ENCODE measurements at regions not wholly inside any gene's neighbourhood (a gene's known extent, or its start where the extent isn't known, plus 50 kb on each side); places are given as distances from the start of the nearest gene placed in this dataset.

DNA sequence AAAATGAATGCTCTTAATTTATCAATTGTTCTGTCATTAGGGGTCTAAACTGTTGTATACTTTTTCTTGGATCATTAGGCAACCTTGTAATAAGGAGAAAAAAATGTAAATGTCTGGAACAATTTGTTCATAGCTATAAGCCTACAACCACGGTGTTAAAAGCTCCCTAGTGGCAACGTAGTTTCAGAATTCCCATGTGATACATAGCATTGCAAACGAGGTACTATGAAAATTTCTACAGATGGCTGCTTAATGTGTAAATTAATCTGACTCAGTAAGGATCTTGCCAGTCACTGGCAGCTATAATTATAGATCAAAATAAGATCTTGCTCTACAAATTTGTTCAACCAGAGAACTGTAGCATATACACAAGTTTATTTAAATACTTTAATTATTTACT, 304.1 kb upstream of the ADGRL4 start:
- TF ChIP-seq, protein P1, sequence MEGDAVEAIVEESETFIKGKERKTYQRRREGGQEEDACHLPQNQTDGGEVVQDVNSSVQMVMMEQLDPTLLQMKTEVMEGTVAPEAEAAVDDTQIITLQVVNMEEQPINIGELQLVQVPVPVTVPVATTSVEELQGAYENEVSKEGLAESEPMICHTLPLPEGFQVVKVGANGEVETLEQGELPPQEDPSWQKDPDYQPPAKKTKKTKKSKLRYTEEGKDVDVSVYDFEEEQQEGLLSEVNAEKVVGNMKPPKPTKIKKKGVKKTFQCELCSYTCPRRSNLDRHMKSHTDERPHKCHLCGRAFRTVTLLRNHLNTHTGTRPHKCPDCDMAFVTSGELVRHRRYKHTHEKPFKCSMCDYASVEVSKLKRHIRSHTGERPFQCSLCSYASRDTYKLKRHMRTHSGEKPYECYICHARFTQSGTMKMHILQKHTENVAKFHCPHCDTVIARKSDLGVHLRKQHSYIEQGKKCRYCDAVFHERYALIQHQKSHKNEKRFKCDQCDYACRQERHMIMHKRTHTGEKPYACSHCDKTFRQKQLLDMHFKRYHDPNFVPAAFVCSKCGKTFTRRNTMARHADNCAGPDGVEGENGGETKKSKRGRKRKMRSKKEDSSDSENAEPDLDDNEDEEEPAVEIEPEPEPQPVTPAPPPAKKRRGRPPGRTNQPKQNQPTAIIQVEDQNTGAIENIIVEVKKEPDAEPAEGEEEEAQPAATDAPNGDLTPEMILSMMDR (IDR thresholded peaks at IDR 0.05; ENCODE audit: insufficient read depth, low read length) = no peak
- TF ChIP-seq, protein P2, sequence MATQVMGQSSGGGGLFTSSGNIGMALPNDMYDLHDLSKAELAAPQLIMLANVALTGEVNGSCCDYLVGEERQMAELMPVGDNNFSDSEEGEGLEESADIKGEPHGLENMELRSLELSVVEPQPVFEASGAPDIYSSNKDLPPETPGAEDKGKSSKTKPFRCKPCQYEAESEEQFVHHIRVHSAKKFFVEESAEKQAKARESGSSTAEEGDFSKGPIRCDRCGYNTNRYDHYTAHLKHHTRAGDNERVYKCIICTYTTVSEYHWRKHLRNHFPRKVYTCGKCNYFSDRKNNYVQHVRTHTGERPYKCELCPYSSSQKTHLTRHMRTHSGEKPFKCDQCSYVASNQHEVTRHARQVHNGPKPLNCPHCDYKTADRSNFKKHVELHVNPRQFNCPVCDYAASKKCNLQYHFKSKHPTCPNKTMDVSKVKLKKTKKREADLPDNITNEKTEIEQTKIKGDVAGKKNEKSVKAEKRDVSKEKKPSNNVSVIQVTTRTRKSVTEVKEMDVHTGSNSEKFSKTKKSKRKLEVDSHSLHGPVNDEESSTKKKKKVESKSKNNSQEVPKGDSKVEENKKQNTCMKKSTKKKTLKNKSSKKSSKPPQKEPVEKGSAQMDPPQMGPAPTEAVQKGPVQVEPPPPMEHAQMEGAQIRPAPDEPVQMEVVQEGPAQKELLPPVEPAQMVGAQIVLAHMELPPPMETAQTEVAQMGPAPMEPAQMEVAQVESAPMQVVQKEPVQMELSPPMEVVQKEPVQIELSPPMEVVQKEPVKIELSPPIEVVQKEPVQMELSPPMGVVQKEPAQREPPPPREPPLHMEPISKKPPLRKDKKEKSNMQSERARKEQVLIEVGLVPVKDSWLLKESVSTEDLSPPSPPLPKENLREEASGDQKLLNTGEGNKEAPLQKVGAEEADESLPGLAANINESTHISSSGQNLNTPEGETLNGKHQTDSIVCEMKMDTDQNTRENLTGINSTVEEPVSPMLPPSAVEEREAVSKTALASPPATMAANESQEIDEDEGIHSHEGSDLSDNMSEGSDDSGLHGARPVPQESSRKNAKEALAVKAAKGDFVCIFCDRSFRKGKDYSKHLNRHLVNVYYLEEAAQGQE (IDR thresholded peaks at IDR 0.05; ENCODE audit: insufficient replicate concordance, low read depth) = no peak
- no peak for TF ChIP-seq GABPA (IDR thresholded peaks at IDR 0.05; ENCODE audit: low read depth)
